GM03348 (cell line): ENCODE measurements at regions not wholly inside any gene's neighbourhood (a gene's known extent, or its start where the extent isn't known, plus 50 kb on each side); places are given as distances from the start of the nearest gene placed in this dataset.
"Not testable (repeated sequence)": the region's sequence is repeated elsewhere in the genome, so short reads cannot be mapped to it uniquely, and the experiment has no call there.

Experiments
- DNase-seq: peaks from one replicate; pipeline ENCODE4 v3.0.0; 2012; ENCODE audit warnings: low spot score

- no peak for DNase-seq
Measured at GRCh38 chr1:173342736-173343135, 134.4 kb upstream of the PRDX6 start.

- no peak for DNase-seq
Measured at GRCh38 chr1:173344034-173344743, 132.9 kb upstream of the PRDX6 start.

- DNase-seq = no peak
Measured at GRCh38 chr1:173347282-173347818, 129.8 kb upstream of the PRDX6 start.

- not testable (repeated sequence) for DNase-seq
Measured at GRCh38 chr1:173352635-173353034, 124.5 kb upstream of the PRDX6 start.

- DNase-seq = peak; percentile 39
Measured at GRCh38 chr1:173353350-173353749, 123.8 kb upstream of the PRDX6 start.

- DNase-seq = no peak
Measured at GRCh38 chr1:173354937-173355280, 122.2 kb upstream of the PRDX6 start.

GRCh38 chr1:173355281-173356031 is 121.7 kb upstream of the PRDX6 start:
- no peak for DNase-seq

GRCh38 chr1:173356191-173356762 is 120.9 kb upstream of the PRDX6 start:
- DNase-seq = peak; percentile 37

GRCh38 chr1:173360487-173361063 is 116.6 kb upstream of the PRDX6 start:
- no peak for DNase-seq

- no peak for DNase-seq
Measured at GRCh38 chr1:173362543-173362942, 114.6 kb upstream of the PRDX6 start.

GRCh38 chr1:173364827-173365226 is 112.3 kb upstream of the PRDX6 start:
- no peak for DNase-seq

- DNase-seq = no peak
Measured at GRCh38 chr1:173365341-173365740, 111.8 kb upstream of the PRDX6 start.

GRCh38 chr1:173367136-173367535 is 110.0 kb upstream of the PRDX6 start:
- no peak for DNase-seq

- DNase-seq = not testable (repeated sequence)
Measured at GRCh38 chr1:173370586-173370985, 106.5 kb upstream of the PRDX6 start.

GRCh38 chr1:173376065-173376464 is 101.1 kb upstream of the PRDX6 start:
- not testable (repeated sequence) for DNase-seq

GRCh38 chr1:173377266-173377665 is 99.9 kb upstream of the PRDX6 start:
- no peak for DNase-seq

- peak; percentile 45 for DNase-seq
Measured at GRCh38 chr1:173383351-173383750, 93.8 kb upstream of the PRDX6 start.

GRCh38 chr1:173388352-173388751 is 88.8 kb upstream of the PRDX6 start:
- DNase-seq = no peak

GRCh38 chr1:173392895-173393658 is 84.1 kb upstream of the PRDX6 start:
- DNase-seq = peak; percentile 77

GRCh38 chr1:173393659-173394000 is 83.5 kb upstream of the PRDX6 start:
- DNase-seq = peak; percentile 53

- not testable (repeated sequence) for DNase-seq
Measured at GRCh38 chr1:173394813-173395212, 82.3 kb upstream of the PRDX6 start.

GRCh38 chr1:173395762-173396161 is 81.4 kb upstream of the PRDX6 start:
- DNase-seq = no peak
